RWPE1 (cell line): ENCODE measurements at regions not wholly inside any gene's neighbourhood (a gene's known extent, or its start where the extent isn't known, plus 50 kb on each side); places are given as distances from the start of the nearest gene placed in this dataset.
A peak's percentile ranks its signal among the peaks of the same experiment; 100 is the strongest.
"Not testable (repeated sequence)": the region's sequence is repeated elsewhere in the genome, so short reads cannot be mapped to it uniquely, and the experiment has no call there.

Experiments
- CTCF ChIA-PET: fragments of 350-600 bp; sonication (Branson Sonifier 250); formaldehyde crosslinking; extraction: SDS; loops from one replicate; lab custom pipeline; 2021; lab: Yijun Ruan, JAX
- POLR2A ChIA-PET: fragments of 400-600 bp; formaldehyde crosslinking; extraction: SDS; loops from one replicate; lab custom pipeline; 2020; ENCODE audit warnings: antibody characterized with exemption; ENCODE audit not compliant: low non-redundant PET; lab: Yijun Ruan, JAX
- DNase-seq: peaks from one replicate; pipeline ENCODE4 v3.0.0; 2012; ENCODE audit warnings: low spot score
- H3K27ac ChIP-seq: fragments of 450-650 bp; 2 replicates; pipeline ENCODE4 v1.5.1; 2017
- CTCF ChIP-seq: fragments of 450-650 bp; conservative IDR thresholded peaks from 2 replicates; pipeline ENCODE4 v1.5.1; 2017; ENCODE audit warnings: low read depth, mild to moderate bottlenecking

DNA sequence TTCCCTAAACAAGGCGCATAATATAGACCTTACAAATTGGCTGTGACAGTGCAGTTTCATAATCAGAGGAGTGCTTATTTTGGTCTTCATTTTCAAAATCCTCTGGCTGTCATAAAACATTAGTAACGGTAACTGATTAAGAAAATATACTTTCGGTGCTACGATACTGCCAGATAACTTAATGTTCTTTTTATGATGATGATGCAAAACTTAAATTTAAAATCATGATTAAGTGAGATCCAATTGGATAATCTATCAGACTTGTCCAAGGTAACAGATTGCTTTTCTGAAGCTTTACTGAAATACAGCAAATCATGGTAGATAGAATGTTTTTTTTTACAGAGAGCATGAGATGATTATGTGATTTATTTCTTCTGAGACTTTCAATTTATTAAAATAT, 364.2 kb upstream of the CNTN3 start:
- POLR2A ChIA-PET, result no interaction called here
- no peak for TF ChIP-seq CTCF
- DNase-seq, result no peak
- CTCF ChIA-PET, result no interaction called here
- H3K27ac ChIP-seq, result no peak overlapping the region

GRCh38 chr3:74985028-74985904, 370.8 kb upstream of the CNTN3 start:
- POLR2A ChIA-PET, CTCF ChIA-PET, H3K27ac ChIP-seq, DNase-seq: not testable (repeated sequence)

- ChIA-PET CTCF (interaction anchor here (1.2 kb wide), 1 partner anchor 13 kb away, joined by 5 read pairs; no protein-coding TSS in a partner anchor), POLR2A (no interaction called here)
- TF ChIP-seq CTCF, result no peak
- DNase-seq, result no peak
- H3K27ac ChIP-seq, result no peak overlapping the region
Observed at GRCh38 chr3:74988095-74988494, 373.6 kb upstream of the CNTN3 start.

- TF ChIP-seq CTCF, result no peak
- ChIA-PET CTCF (interaction anchor here (0.6 kb wide), 1 partner anchor 122 kb away, joined by 4 read pairs; no protein-coding TSS in a partner anchor), POLR2A (no interaction called here)
- no peak for DNase-seq
- H3K27ac ChIP-seq, result no peak overlapping the region
Observed at GRCh38 chr3:74992898-74993297, 378.4 kb upstream of the CNTN3 start.

DNA sequence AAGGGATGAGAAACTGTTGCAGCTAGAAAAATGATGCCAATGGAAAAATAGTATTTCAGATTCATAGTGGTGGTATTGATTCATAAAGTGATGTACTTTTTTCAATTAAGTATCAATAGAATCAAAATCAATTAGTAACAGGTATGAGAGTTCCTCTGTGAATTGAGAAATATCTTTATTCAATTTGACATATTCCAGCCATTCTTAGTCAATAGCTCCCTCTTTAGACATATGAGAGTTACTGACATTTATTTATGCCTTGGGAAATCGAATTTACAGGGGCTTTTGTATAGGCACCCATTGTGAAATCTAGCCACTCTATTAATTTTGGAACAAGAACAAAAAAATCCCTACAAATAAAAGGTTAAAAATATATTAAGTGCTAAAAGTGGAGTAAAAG, 386.9 kb upstream of the CNTN3 start:
- H3K27ac ChIP-seq, result no peak overlapping the region
- ChIA-PET POLR2A (no interaction called here), CTCF (interaction anchor here (0.6 to 1.0 kb wide), 5 partner anchors 14 to 1366 kb away, joined by 3 to 5 read pairs (median 3); no protein-coding TSS in a partner anchor)
- DNase-seq, result peak; percentile 1
- peak; percentile 18 for TF ChIP-seq CTCF

DNA sequence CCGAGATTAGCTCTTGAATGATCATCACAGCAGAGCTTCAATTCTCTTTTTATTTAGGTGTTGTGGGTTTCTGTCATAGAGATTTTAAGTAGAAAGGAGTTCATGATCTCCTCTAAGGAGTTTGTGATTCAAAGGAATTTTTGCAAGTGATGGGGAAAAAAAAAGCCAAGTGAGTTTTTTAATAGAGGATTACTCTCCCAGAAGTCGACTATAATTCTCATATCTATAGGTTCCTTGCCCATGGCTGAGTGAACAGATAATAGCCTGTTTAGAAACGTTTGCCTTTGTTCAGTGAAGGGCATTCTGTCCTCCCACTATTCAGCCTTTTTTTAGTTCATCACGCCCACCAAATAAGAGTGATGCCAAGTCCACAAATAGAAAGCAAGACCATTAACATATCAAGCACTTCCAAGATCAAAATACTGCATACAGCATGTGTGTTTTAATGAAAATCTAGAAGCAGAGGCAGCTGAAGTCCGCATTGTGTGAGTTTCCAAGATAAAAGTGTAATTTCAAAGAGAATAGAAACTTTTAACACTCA, 398.4 kb upstream of the CNTN3 start:
- POLR2A ChIA-PET, result no interaction called here
- H3K27ac ChIP-seq, result no peak overlapping the region
- no peak for DNase-seq
- no peak for TF ChIP-seq CTCF
- CTCF ChIA-PET, result no interaction called here

GRCh38 chr3:75014008-75014407, 399.5 kb upstream of the CNTN3 start:
- ChIA-PET CTCF (no interaction called here), POLR2A (no interaction called here)
- no peak for TF ChIP-seq CTCF
- no peak for DNase-seq
- no peak overlapping the region for H3K27ac ChIP-seq
